ENCODE measurements at regions not wholly inside any gene's neighbourhood (a gene's known extent, or its start where the extent isn't known, plus 50 kb on each side); places are given as distances from the start of the nearest gene placed in this dataset.

DNA sequence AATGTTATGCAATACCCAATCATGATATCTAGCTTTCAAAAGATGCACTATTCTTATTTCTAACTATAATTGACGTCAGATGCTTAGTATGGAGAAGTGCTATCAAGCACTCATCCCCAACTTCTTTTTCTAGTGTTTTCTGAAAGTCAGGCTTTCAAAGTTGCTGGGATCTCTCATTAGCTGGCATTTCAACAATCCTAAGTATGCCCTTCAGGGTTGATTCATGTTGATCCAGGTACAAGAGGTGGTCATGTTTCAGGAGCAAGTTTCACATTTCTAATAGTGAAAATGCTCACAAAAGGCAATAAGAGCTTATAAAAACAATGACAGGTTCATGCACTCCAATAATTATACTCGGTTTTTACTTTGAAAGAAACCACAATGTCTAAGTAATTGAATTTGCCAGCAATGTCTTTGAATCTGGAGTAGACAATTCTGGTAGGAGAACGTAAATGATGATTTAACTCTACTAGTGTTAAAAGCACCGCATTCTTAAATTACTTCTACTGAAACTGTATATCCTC, 193.7 kb upstream of the KHDRBS2 start:
- TF ChIP-seq, protein P1, sequence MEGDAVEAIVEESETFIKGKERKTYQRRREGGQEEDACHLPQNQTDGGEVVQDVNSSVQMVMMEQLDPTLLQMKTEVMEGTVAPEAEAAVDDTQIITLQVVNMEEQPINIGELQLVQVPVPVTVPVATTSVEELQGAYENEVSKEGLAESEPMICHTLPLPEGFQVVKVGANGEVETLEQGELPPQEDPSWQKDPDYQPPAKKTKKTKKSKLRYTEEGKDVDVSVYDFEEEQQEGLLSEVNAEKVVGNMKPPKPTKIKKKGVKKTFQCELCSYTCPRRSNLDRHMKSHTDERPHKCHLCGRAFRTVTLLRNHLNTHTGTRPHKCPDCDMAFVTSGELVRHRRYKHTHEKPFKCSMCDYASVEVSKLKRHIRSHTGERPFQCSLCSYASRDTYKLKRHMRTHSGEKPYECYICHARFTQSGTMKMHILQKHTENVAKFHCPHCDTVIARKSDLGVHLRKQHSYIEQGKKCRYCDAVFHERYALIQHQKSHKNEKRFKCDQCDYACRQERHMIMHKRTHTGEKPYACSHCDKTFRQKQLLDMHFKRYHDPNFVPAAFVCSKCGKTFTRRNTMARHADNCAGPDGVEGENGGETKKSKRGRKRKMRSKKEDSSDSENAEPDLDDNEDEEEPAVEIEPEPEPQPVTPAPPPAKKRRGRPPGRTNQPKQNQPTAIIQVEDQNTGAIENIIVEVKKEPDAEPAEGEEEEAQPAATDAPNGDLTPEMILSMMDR (IDR thresholded peaks at IDR 0.05; ENCODE audit: borderline replicate concordance, extremely low read depth, low read length, poor library complexity, severe bottlenecking): no peak
- TF ChIP-seq EZH2 (IDR thresholded peaks at IDR 0.05; ENCODE audit: borderline replicate concordance, low read depth, low read length, severe bottlenecking): no peak

Data from DND-41 (cell line).